Muscle of back (tissue), 3 donors: ENCODE measurements at regions not wholly inside any gene's neighbourhood (a gene's known extent, or its start where the extent isn't known, plus 50 kb on each side); places are given as distances from the start of the nearest gene placed in this dataset.

Source experiments
- DNase-seq, 3 donors: peaks; one replicate each; pipeline versions ENCODE4 v3.0.0 to v3.0.0-alpha.2; 2013

GRCh38 chr15:51156957-51157356 lies 62.3 kb upstream of the TNFAIP8L3 start:
- no peak for DNase-seq

- DNase-seq = peak in 2 of 3 donors; percentile 46 to 82
Measured at GRCh38 chr15:51155891-51156290, 61.2 kb upstream of the TNFAIP8L3 start.

GRCh38 chr15:51155016-51155580 lies 60.4 kb upstream of the TNFAIP8L3 start:
- peak in 1 of 3 donors; percentile 25 for DNase-seq
